ENCODE measurements at regions not wholly inside any gene's neighbourhood (a gene's known extent, or its start where the extent isn't known, plus 50 kb on each side); places are given as distances from the start of the nearest gene placed in this dataset.

- DNase-seq (ENCODE audit: low read depth in 2 of 2) = no peak
Measured at GRCh38 chr5:3364433-3364832, 231.2 kb upstream of the IRX1 start.

- DNase-seq (ENCODE audit: low read depth in 2 of 2) = no peak
Measured at GRCh38 chr5:3362606-3362910, 233.1 kb upstream of the IRX1 start.

GRCh38 chr5:3361811-3362605, 233.6 kb upstream of the IRX1 start:
- DNase-seq (ENCODE audit: low read depth in 2 of 2) = no peak

GRCh38 chr5:3359642-3360041, 236.0 kb upstream of the IRX1 start:
- no peak for DNase-seq (ENCODE audit: low read depth in 2 of 2)

- no peak for DNase-seq (ENCODE audit: low read depth in 2 of 2)
Measured at GRCh38 chr5:3357291-3357690, 238.3 kb upstream of the IRX1 start.

GRCh38 chr5:3356016-3356415, 239.6 kb upstream of the IRX1 start:
- DNase-seq (ENCODE audit: low read depth in 2 of 2) = no peak

GRCh38 chr5:3355126-3355525, 240.5 kb upstream of the IRX1 start:
- no peak for DNase-seq (ENCODE audit: low read depth in 2 of 2)

GRCh38 chr5:3354606-3355005, 241.0 kb upstream of the IRX1 start:
- DNase-seq (ENCODE audit: low read depth in 2 of 2) = no peak

GRCh38 chr5:3353561-3353960, 242.1 kb upstream of the IRX1 start:
- no peak for DNase-seq (ENCODE audit: low read depth in 2 of 2)

- no peak for DNase-seq (ENCODE audit: low read depth in 2 of 2)
Measured at GRCh38 chr5:3352711-3353110, 242.9 kb upstream of the IRX1 start.

- DNase-seq (ENCODE audit: low read depth in 2 of 2) = no peak
Measured at GRCh38 chr5:3351581-3352442, 243.8 kb upstream of the IRX1 start.

- DNase-seq (ENCODE audit: low read depth in 2 of 2) = no peak
Measured at GRCh38 chr5:3350781-3351180, 244.9 kb upstream of the IRX1 start.

GRCh38 chr5:3349704-3350565, 245.7 kb upstream of the IRX1 start:
- no peak for DNase-seq (ENCODE audit: low read depth in 2 of 2)

- no peak for DNase-seq (ENCODE audit: low read depth in 2 of 2)
Measured at GRCh38 chr5:3348576-3349535, 246.8 kb upstream of the IRX1 start.

- no peak for DNase-seq (ENCODE audit: low read depth in 2 of 2)
Measured at GRCh38 chr5:3347741-3348140, 247.9 kb upstream of the IRX1 start.

- DNase-seq (ENCODE audit: low read depth in 2 of 2) = no peak
Measured at GRCh38 chr5:3346111-3346820, 249.4 kb upstream of the IRX1 start.

- DNase-seq (ENCODE audit: low read depth in 2 of 2) = no peak
Measured at GRCh38 chr5:3345195-3345594, 250.4 kb upstream of the IRX1 start.

GRCh38 chr5:3344671-3345070, 251.0 kb upstream of the IRX1 start:
- no peak for DNase-seq (ENCODE audit: low read depth in 2 of 2)

GRCh38 chr5:3343911-3344310, 251.7 kb upstream of the IRX1 start:
- no peak for DNase-seq (ENCODE audit: low read depth in 2 of 2)

- no peak for DNase-seq (ENCODE audit: low read depth in 2 of 2)
Measured at GRCh38 chr5:3343211-3343610, 252.4 kb upstream of the IRX1 start.
